GM19025 (cell line): ENCODE measurements at regions not wholly inside any gene's neighbourhood (a gene's known extent, or its start where the extent isn't known, plus 50 kb on each side); places are given as distances from the start of the nearest gene placed in this dataset.

Experiments
- ATAC-seq: cut with Tn5 transposase; IDR thresholded peaks from one replicate; pipeline ENCODE4 v1.9.1; 2021; ENCODE audit warnings: mild to moderate bottlenecking, low read depth, moderate library complexity; ENCODE audit not compliant: unreplicated experiment

DNA sequence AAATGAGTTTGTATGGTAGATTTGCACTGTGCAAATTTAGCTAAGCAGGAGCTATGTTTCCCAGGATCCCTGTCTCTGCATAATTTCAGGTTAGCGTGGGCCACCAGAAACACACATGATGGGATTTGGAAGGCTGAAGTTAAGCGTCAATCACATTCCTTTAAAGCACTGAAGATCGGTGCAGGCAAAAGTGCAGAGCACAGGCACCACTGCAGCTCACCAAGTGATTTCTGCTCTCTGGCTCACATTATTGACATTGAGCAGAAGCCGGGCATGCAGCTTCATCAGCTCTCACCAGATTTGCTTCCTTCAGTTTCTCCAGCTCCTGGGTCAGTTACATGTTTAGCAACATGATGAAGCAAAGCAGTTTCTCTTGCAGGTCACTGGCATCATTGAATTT is 256.4 kb upstream of the TGFBR2 start:
- ATAC-seq, result no peak

DNA sequence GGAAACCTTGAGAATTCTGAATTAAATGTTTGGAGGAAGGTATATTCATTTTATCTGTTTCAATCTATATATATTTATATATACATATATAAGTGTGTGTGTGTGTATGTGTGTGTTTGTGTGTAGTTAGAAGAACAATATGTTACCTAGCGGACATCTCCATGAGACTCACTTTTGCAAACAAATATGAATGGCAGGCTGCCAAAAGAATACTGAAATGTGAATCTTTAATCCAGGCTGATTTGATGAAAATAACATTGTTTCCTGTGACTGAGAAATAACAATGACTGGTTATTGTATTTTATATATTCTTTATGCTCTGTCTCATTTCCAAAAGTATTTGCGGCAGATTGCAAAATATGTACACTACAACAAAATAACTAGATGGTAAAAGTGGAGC is 255.5 kb upstream of the TGFBR2 start:
- ATAC-seq, result no peak

- ATAC-seq, result no peak
Measured at GRCh38 chr3:30352410-30353318, 253.7 kb upstream of the TGFBR2 start.

- peak; percentile 82 for ATAC-seq
Measured at GRCh38 chr3:30353711-30354467, 252.5 kb upstream of the TGFBR2 start.

- no peak for ATAC-seq
Measured at GRCh38 chr3:30354513-30354912, 251.9 kb upstream of the TGFBR2 start.

- ATAC-seq, result no peak
Measured at GRCh38 chr3:30354972-30355371, 251.4 kb upstream of the TGFBR2 start.

- ATAC-seq, result no peak
Measured at GRCh38 chr3:30355622-30356021, 250.8 kb upstream of the TGFBR2 start.

DNA sequence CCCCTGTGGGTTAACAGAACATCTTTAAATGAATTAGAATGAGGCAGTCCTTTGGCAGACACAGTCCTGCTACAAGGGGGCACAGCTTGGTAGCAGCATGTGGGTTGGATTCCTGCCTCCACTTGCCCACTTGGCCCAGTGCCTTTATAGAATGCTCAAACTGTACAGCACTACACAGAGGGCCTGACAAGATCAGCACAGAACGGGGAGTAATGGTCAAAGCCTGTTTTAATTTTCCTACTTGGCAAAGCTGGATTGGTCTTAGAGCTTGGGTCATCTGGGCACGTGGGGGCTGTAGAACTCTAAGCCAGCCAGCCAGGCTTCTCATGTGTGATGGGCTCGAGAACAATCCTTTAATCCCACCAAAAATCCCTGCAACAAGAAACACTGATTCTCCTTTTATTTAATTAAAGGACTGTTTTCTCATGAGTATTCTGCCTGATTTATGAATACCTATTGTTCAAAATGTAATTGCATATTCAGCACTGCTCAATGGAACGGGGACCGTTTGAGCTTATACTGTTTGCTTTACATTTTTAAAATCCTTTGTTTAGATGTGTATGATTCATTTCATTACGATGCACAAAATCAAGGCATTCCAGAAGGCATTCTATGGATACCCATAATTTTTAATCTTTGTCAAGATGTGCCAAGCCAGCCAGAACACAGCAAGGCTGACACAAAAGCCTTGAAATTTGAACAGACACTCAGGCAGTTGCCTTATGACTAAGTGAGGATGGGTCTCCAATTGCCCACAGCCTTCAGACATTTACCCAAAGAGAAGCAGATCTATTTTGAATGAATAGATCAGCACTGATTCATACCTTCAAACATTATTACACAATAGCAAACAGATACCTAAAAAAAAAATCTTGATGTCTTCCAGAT is 249.3 kb upstream of the TGFBR2 start:
- no peak for ATAC-seq

DNA sequence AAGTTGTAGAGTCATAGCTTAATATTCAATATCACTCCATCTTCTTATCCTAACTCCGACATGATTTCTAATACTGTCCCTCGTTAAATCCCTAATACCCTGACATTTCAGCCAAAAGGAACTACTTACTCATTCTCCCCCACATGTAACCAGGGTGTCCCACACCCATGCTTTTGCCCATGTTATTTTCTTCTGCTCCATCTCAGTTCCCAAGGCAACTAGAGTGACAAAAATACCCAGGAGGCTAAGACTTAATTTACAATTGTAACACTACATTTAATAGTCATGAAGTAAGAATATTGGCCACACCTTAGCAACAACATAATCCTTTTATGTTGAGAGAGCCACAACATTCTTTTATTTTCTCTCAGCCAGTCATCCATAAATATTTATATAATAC is 248.5 kb upstream of the TGFBR2 start:
- ATAC-seq, result no peak

- ATAC-seq, result no peak
Measured at GRCh38 chr3:30358871-30359270, 247.5 kb upstream of the TGFBR2 start.

DNA sequence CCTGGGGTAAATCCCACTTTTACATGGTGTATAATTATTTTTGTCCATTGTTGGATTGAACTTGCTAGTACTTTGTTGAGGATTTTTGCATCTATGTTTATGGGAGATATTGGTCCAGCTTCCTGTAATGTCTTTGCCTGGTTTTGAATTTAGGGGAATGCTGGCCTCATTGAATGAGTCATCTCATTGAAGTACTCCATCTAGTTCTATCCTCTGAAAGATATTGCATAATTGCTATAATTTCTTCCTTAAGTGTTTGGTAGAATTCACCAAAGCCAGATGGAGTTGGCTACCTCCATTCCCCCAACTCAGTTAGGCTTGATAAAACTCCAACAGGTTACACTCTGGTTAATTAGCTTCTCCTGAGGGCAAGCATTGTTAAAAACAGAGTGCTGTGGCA is 237.4 kb upstream of the TGFBR2 start:
- ATAC-seq, result no peak

- ATAC-seq, result no peak
Measured at GRCh38 chr3:30370681-30371271, 235.6 kb upstream of the TGFBR2 start.

DNA sequence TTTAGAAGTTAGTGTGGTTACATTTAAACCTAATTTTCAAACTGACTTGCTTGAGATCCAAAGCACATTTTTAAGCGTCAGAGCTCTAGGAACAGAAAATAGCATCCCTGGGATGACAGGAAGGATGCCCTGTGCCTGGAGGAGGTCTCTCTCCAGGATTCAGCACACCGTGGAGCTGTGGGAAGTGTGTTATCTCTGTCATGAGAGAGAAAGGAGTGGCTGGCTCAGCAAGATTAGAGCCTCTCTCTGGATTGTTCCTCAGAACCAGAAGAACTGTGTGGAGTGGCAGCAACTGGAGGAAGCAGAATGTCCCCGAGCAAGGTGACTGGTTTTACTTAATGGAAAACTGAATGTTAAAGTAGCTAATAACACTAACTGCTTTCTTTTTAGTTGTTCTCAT is 233.6 kb upstream of the TGFBR2 start:
- no peak for ATAC-seq

GRCh38 chr3:30384546-30385072 is 221.8 kb upstream of the TGFBR2 start:
- ATAC-seq, result no peak

GRCh38 chr3:30393079-30393478 is 213.3 kb upstream of the TGFBR2 start:
- ATAC-seq, result no peak

GRCh38 chr3:30397030-30397429 is 209.4 kb upstream of the TGFBR2 start:
- ATAC-seq, result no peak

DNA sequence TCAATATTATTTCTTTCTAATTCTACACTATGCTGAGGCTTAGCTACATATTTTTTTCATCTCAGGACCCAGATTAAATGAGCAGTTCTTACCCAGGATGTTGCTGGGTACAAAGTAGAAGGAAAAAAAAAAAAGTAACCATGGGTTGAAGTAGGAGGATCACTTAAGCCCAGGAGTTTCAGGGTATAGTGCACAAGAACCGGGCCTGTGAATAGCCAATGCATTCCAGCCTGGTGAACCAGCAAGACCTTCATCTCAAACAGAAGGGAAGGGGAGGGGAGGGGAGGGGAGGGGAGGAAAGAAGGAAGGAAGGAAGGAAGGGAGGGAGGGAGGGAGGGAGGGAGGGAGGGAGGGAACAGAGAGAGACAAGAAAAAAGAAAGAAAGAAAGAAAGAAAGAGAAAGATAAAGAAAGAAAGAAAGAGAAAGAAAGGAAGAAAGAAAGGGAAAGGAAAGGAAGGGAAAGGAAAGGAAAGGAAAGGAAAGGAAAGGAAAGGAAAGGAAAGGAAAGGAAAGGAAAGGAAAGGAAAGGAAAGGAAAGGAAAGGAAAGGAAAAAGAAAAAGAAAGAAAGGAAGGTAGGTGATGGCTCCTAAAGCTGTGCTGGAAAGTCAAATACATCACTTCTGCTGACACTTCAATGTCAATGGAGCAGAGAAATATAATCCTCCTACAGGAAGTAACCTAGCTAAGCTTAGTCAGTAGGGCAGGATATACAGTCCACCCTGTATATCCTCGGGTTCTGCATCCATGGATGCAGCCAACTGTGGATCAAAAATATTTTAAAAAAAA is 206.8 kb upstream of the TGFBR2 start:
- no peak for ATAC-seq

DNA sequence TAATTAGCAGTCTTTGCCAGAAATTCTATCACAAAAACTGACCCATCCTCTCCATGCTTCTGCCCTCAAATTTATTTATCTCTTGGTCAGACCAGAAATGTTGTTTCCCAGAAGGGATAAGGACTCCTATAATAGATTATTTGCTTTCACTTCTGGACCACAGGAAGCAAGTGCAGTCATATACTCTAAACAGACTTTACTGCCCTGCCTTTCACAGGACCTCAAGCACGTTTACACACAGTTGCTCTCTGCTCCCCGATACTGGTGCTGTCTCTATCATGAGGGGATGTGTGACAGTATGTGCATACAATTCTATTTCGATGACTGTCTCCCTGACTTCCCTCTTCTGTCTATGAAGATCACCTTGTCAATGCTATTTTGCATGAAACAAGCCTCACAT is 205.5 kb upstream of the TGFBR2 start:
- no peak for ATAC-seq

DNA sequence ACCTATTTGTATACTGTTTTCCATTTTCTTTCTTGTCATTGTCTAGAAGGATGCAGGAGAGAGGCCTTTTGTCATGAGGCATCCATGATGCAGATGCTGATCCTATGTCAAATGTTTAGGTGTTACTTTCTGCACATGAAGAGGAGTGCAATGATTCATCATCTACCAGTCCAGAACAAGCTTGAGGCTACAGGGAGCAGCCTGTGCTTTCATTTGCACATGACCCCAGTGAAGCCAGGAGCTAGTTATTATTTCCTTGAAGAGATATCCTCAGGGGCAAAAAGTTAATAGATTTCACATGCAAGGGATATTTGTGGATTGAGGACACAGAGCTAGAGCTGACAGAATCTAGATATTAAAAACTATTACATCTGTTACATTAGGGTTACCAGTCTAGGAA is 204.4 kb upstream of the TGFBR2 start:
- ATAC-seq, result no peak
